K562 (cell line): ENCODE measurements at regions not wholly inside any gene's neighbourhood (a gene's known extent, or its start where the extent isn't known, plus 50 kb on each side); places are given as distances from the start of the nearest gene placed in this dataset.

ENCODE experiments used
- ATAC-seq: fragments of 200-7000 bp; cut with Tn5 transposase; 3 replicates; pipeline ENCODE4 v1.9.1; 2020; ENCODE audit warnings: moderate library complexity
- BruUV-seq: library from RNA; stranded (reverse); fragments of 400-500 nt; replicated peaks from 2 replicates; lab custom pipeline; 2021; lab: Mats Ljungman, UMichigan
- CTCF ChIA-PET: fragments of 300-600 bp; formaldehyde crosslinking; extraction: SDS; loops from one replicate; lab custom pipeline; 2021; ENCODE audit warnings: low intra/inter-chr PET ratio; lab: Yijun Ruan, JAX
- POLR2A ChIA-PET: fragments of 300-600, 350-650 bp; sonication (Branson Sonifier 250); formaldehyde crosslinking; extraction: SDS; loops from one replicate; lab custom pipeline; 2021; ENCODE audit warnings: antibody characterized with exemption, inconsistent platforms; lab: Yijun Ruan, JAX
- DNase-seq, 4 experiments: peaks; one replicate each; pipeline versions ENCODE4 v3.0.0 to v3.0.0-alpha.2; 2011 to 2018; ENCODE audit warnings: low spot score in 3 of 4, mixed read lengths in 3 of 4; ENCODE audit errors: extremely low read depth in 1 of 4
- FAIRE-seq: peaks from 2 replicates; lab custom pipeline; 2011; peaks lifted over from hg19 to GRCh38; lab: Jason Lieb, UNC
- H2AFZ ChIP-seq: 2 replicates; pipeline ENCODE4 v1.6.0; 2011; ENCODE audit warnings: low read depth, low read length, control low read depth, inconsistent platforms
- H3K27ac ChIP-seq: fragments of 200-600 bp; 3 replicates; pipeline ENCODE4 v1.8.0; 2011; ENCODE audit warnings: low read depth, mild to moderate bottlenecking, control low read depth, inconsistent platforms, low read length, moderate library complexity, mixed read lengths; ENCODE audit errors: extremely low read depth
- H3K27me3 ChIP-seq, 2 experiments: fragments of 300-600 bp in 1 of 2; 2 replicates in 1 of 2; 3 replicates in 1 of 2; pipeline versions ENCODE4 v1.6.0 to v1.8.0; 2011; ENCODE audit warnings: inconsistent platforms in 2 of 2, low read length in 2 of 2, mild to moderate bottlenecking in 1 of 2, mixed read lengths in 1 of 2, moderate library complexity in 1 of 2; ENCODE audit not compliant: control insufficient read depth in 2 of 2, insufficient read depth in 2 of 2
- H3K36me3 ChIP-seq: fragments of 300-600 bp; 3 replicates; pipeline ENCODE4 v1.8.0; 2011; ENCODE audit warnings: mild to moderate bottlenecking, low read length, inconsistent platforms; ENCODE audit not compliant: control insufficient read depth, insufficient read depth
- H3K4me1 ChIP-seq, 2 experiments: fragments of 200-600 bp in 1 of 2; replicated peaks in 1 of 2; 2 replicates in 1 of 2; 3 replicates in 1 of 2; pipeline versions ENCODE4 v1.5.1 to v1.8.0; 2011; ENCODE audit warnings: inconsistent platforms in 2 of 2, low read length in 2 of 2, mild to moderate bottlenecking in 1 of 2, mixed read lengths in 1 of 2, moderate library complexity in 1 of 2; ENCODE audit not compliant: control insufficient read depth in 2 of 2, insufficient read depth in 2 of 2
- H3K4me2 ChIP-seq: 2 replicates; pipeline ENCODE4 v1.6.1; 2011; ENCODE audit warnings: low read length, control low read depth, inconsistent platforms, mixed read lengths; ENCODE audit not compliant: insufficient read depth
- H3K4me3 ChIP-seq: fragments of 200-600 bp; sonication (generic), shearing (Covaris generic); 2 replicates; pipeline ENCODE4 v1.5.1; 2016; ENCODE audit warnings: control low read depth, inconsistent platforms
- H3K79me2 ChIP-seq: fragments of 200-600 bp; 3 replicates; pipeline ENCODE4 v1.8.0; 2011; ENCODE audit warnings: low read length, inconsistent platforms; ENCODE audit not compliant: control insufficient read depth, insufficient read depth
- H3K9ac ChIP-seq, 2 experiments: 2 replicates each; pipeline versions ENCODE4 v1.6.0 to v1.6.1; 2011; ENCODE audit warnings: low read depth in 2 of 2, low read length in 2 of 2, control low read depth in 1 of 2, inconsistent platforms in 1 of 2, mild to moderate bottlenecking in 1 of 2, mixed read lengths in 1 of 2; ENCODE audit not compliant: insufficient read depth in 1 of 2
- H3K9me1 ChIP-seq: one replicate; pipeline ENCODE4 v1.6.0; 2011; ENCODE audit warnings: inconsistent platforms, mild to moderate bottlenecking, low read length, moderate library complexity; ENCODE audit not compliant: control insufficient read depth, insufficient read depth
- H3K9me3 ChIP-seq: replicated peaks from 2 replicates; pipeline ENCODE4 v1.5.1; 2011; ENCODE audit warnings: low read depth, low read length, inconsistent platforms; ENCODE audit not compliant: control insufficient read depth, insufficient read depth
- H4K20me1 ChIP-seq: replicated peaks from 2 replicates; pipeline ENCODE4 v1.6.1; 2011; ENCODE audit warnings: low read length, inconsistent platforms, mixed read lengths; ENCODE audit not compliant: control insufficient read depth, insufficient read depth
- BRF2 ChIP-seq: IDR thresholded peaks from 3 replicates; pipeline ENCODE4 v1.6.1; 2011; ENCODE audit warnings: borderline replicate concordance, mild to moderate bottlenecking; ENCODE audit not compliant: insufficient read length, insufficient read depth
- GTF2A2 ChIP-seq: IDR thresholded peaks from 2 replicates; pipeline ENCODE4 v1.6.1; 2016; ENCODE audit warnings: mild to moderate bottlenecking, missing genetic modification characterization, missing compliant biosample characterization
- HNRNPH1 ChIP-seq: fragments of 200-400 bp; formaldehyde crosslinking; optimal IDR thresholded peaks from 2 replicates; pipeline ENCODE3; 2017; ENCODE audit warnings: low read depth, mild to moderate bottlenecking, low read length, moderate library complexity
- HOMEZ ChIP-seq: fragments of 250-450 bp; sonication (Bioruptor Pico); IDR thresholded peaks from 2 replicates; pipeline ENCODE4 v1.4.0; 2020; ENCODE audit warnings: mild to moderate bottlenecking, moderate library complexity
- MCM2 ChIP-seq: fragments of 450-650 bp; IDR thresholded peaks from 2 replicates; pipeline ENCODE4 v1.6.1; 2017; ENCODE audit warnings: low read depth, mild to moderate bottlenecking
- SLC30A9 ChIP-seq: fragments of 250-450 bp; sonication (Bioruptor Pico); IDR thresholded peaks from 2 replicates; pipeline ENCODE4 v1.8.0; 2022; ENCODE audit warnings: mild to moderate bottlenecking, moderate library complexity
- ZKSCAN3 ChIP-seq: fragments of 250-450 bp; sonication (Bioruptor Pico); IDR thresholded peaks from 2 replicates; pipeline ENCODE4 v1.4.0; 2020
- ZNF707 ChIP-seq: fragments of 250-450 bp; sonication (Bioruptor Pico); conservative IDR thresholded peaks from 2 replicates; pipeline ENCODE4 v1.8.0; 2022; ENCODE audit warnings: inconsistent platforms, mild to moderate bottlenecking, moderate library complexity
- WGBS: fragments of 100-300 bp; shearing (Covaris generic); methylation state at CpG from one replicate; pipeline ENCODE4 v1.1.6; 2016; ENCODE audit warnings: low coverage, mixed read lengths; ENCODE audit not compliant: insufficient coverage; ENCODE audit errors: missing lambda C conversion rate; 5-methylcytosine and 5-hydroxymethylcytosine counted together
- in situ Hi-C: fragments of 300-500 bp; cut with MboI; formaldehyde crosslinking; loops from 4 replicates; pipeline ENCODE4 v1.15.0; 2018; ENCODE audit warnings: inconsistent platforms, mixed read lengths
- intact Hi-C: fragments of 100-400 bp; cut with micrococcal nuclease; formaldehyde crosslinking; loops from 2 replicates; pipeline ENCODE4 v1.14.2; 2022

- H3K27ac ChIP-seq = no peak overlapping the region
- no TSS peak for BruUV-seq
- no peaks in the 10 kb centered on the region for H3K27me3 ChIP-seq
- 5% methylated on average over 3 of the region's 3 CpGs for WGBS
- in situ Hi-C loops = no loop called here
- H3K79me2 ChIP-seq = no peaks in the 10 kb centered on the region
- H2AFZ ChIP-seq = no peak overlapping the region
- no peak for TF ChIP-seq BRF2
- TF ChIP-seq ZKSCAN3 (CRISPR knock-in tag) = no peak
- no peak for TF ChIP-seq ZNF707
- no peak for TF ChIP-seq HNRNPH1
- no peak for TF ChIP-seq HOMEZ
- no peak for TF ChIP-seq SLC30A9 (CRISPR knock-in tag)
- TF ChIP-seq GTF2A2 (tag) = no peak
- no peak for TF ChIP-seq MCM2
- no peaks in the 10 kb centered on the region for H3K4me1 ChIP-seq
- no peak overlapping the region for H3K4me3 ChIP-seq
- intact Hi-C loops = no loop called here
- no peak for ATAC-seq
- no peaks in the 10 kb centered on the region for H3K36me3 ChIP-seq
- no peaks in the 10 kb centered on the region for H3K9me1 ChIP-seq
- no peak for FAIRE-seq
- CTCF ChIA-PET = no interaction called here
- no peak for DNase-seq
- no peak overlapping the region for H3K4me2 ChIP-seq
- no peaks in the 10 kb centered on the region for H3K9me3 ChIP-seq
- H3K9ac ChIP-seq = no peak overlapping the region
- POLR2A ChIA-PET = no interaction called here
- H4K20me1 ChIP-seq = no peaks in the 10 kb centered on the region
These were observed 129.9 kb upstream of the TGFBR2 start for GRCh38 chr3:30476368-30477084.
